Endothelial cell of umbilical vein (primary cell): ENCODE measurements at regions not wholly inside any gene's neighbourhood (a gene's known extent, or its start where the extent isn't known, plus 50 kb on each side); places are given as distances from the start of the nearest gene placed in this dataset.

Experiments used
- EZH2 ChIP-seq: IDR thresholded peaks from 2 replicates; pipeline ENCODE4 v1.6.1; 2012; ENCODE audit warnings: borderline replicate concordance, low read depth, mild to moderate bottlenecking, moderate library complexity, low read length, inconsistent platforms; ENCODE audit not compliant: severe bottlenecking
- POLR2A ChIP-seq: IDR thresholded peaks from 2 replicates; pipeline ENCODE4 v1.6.1; 2012; ENCODE audit warnings: low read depth, mild to moderate bottlenecking, control low read depth, low read length

GRCh38 chr5:68738841-68739240 is 355.0 kb upstream of the SLC30A5 start:
- no peak for TF ChIP-seq POLR2A
- TF ChIP-seq EZH2: no peak
